DMS 273 (cell line): ENCODE measurements at regions not wholly inside any gene's neighbourhood (a gene's known extent, or its start where the extent isn't known, plus 50 kb on each side); places are given as distances from the start of the nearest gene placed in this dataset.
"Not testable (repeated sequence)": the region's sequence is repeated elsewhere in the genome, so short reads cannot be mapped to it uniquely, and the experiment has no call there.

Experiments used
- DNase-seq: peaks from one replicate; lab custom pipeline; 2025; ENCODE audit not compliant: unreplicated experiment; lab: John Stamatoyannopoulos, UW

DNA sequence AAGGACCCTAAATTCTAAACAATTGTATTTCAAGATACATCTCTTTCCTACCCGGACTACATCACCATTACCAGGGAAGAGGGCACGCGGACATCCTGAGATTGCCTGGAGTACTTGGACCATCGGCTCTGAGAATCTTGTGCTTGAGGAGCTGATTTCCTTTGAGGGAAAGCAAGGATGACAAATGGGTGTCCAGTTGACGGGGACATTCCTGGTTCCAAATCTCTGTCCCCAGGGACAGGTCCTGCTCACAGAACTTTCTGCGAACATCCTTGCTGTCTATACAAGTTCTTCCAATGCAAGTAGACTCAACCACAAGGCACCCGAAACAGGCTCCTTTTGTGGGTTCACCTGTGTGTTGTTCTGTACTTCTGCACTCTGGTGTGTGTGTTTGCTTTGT lies 289.5 kb upstream of the MYT1L start:
- DNase-seq, result no peak

DNA sequence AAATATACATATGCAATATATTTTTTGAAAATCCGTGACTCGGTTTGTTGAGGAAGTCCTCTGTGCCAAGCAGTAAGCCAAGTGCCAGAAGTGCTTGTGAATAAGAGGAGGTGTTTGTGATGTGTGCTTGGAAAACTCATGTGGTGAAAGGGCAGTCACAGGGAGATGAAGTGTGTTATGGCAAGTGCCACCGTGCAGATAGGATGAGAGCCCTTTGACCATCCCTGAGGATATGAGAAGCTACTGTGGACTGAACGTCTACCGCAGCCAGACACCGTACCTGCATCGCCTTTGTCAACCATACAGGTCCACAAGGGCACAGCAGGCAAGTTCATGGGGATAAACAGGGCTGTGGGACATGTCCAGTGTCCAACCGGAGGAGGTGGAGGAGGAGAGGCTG lies 288.9 kb upstream of the MYT1L start:
- DNase-seq, result no peak

- DNase-seq, result no peak
These were observed 283.4 kb upstream of the MYT1L start for GRCh38 chr2:2614452-2614851.

GRCh38 chr2:2613279-2614199 lies 282.5 kb upstream of the MYT1L start:
- DNase-seq, result peak; percentile 97

- DNase-seq, result no peak
These were observed 279.7 kb upstream of the MYT1L start for GRCh38 chr2:2610751-2611150.

- DNase-seq, result no peak
These were observed 269.3 kb upstream of the MYT1L start for GRCh38 chr2:2600366-2600765.

- no peak for DNase-seq
These were observed 268.4 kb upstream of the MYT1L start for GRCh38 chr2:2599441-2599840.

- no peak for DNase-seq
These were observed 266.6 kb upstream of the MYT1L start for GRCh38 chr2:2597712-2598111.

GRCh38 chr2:2591542-2591940 lies 260.5 kb upstream of the MYT1L start:
- peak; percentile 78 for DNase-seq

DNA sequence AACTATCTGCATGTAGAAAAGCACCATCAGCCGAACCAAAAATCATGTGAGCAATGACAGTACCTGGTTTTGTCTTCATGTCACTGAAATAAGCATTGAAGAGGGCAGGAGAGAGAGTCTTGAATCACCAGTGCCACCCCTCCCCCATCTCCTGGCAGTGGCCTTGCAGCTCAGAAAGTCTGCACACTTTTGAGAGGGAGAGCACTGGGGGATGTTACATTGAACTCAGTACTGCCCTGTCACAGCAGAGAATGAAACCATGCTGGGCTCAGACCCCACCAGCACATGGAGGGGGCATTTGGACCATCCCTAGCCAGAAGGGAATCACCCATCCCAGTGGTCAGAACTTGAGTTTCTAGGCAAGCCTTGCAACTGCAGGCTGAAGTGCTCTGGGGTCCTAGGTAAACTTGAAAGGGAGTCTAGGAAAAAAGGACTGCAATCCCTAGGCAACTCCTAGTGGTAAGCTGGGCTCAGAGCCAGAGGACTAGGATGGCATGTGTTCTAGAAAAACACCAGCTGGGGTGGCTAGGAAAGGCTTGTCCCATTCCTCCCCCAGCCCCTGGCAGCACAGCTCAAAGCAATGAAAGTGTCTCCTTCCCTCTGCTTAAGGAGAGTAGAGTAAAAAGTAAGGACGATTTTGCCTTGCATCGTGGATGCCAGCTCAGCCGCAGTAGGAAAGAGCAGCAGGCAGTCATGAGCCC lies 259.9 kb upstream of the MYT1L start:
- peak; percentile 97 for DNase-seq

DNA sequence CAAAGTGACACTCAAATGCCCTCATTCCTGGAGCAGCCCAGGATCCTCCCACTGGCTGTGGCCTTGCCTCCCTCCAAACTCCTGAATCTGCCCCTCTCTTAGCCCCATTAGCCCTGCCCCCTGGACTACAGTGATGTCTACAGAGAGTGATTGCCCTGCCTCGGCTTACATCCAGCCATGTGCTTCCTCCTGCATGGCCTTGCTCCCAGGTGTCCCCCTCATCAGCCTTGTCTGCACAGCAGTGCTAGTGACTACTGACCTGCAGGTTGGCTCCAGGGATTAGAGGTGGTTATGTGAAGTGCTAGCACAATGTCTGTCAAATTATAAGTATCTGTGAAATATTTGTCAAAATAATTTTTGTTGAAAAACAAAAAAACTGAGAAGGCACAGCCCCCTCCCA lies 259.1 kb upstream of the MYT1L start:
- no peak for DNase-seq

- DNase-seq, result no peak
These were observed 257.7 kb upstream of the MYT1L start for GRCh38 chr2:2588777-2589176.

DNA sequence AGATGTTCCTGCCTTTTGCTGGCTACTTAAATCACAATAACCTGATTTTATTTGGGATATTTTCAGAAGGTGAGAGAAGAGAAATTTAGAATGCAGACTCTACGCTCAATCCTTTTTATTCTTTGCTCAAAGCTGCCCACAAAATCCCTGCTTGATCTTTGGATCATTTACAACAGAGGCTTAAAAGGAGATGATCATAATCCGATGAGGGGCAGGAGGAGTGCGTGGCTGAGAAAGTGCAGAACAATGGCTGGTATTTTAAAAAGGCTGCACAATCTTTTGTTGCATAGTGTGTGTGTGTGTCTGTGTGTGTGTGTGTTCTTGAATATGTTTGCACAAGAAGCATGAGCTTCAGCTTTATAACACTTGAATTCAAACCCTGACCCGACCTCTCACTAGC lies 256.3 kb upstream of the MYT1L start:
- no peak for DNase-seq

DNA sequence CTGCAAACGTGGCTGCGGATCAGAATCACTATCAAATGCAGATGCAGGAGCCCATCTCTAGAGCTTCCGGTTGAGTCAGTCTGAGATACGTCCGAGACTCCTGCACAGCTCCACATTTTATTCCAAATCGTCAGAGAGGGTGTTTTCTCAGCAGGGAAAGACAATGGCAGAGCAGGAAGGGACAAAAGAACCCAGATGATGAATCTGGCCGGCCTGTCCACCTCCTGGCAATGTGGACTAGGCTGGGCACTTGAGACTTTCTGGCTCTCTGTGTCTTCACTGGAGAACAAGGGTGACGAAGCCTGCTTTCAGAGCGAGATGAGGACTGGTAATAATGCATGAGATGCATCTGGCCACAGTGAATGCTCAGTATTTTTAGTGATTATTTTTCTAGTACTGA lies 255.9 kb upstream of the MYT1L start:
- no peak for DNase-seq

GRCh38 chr2:2586068-2586776 lies 255.1 kb upstream of the MYT1L start:
- no peak for DNase-seq

DNA sequence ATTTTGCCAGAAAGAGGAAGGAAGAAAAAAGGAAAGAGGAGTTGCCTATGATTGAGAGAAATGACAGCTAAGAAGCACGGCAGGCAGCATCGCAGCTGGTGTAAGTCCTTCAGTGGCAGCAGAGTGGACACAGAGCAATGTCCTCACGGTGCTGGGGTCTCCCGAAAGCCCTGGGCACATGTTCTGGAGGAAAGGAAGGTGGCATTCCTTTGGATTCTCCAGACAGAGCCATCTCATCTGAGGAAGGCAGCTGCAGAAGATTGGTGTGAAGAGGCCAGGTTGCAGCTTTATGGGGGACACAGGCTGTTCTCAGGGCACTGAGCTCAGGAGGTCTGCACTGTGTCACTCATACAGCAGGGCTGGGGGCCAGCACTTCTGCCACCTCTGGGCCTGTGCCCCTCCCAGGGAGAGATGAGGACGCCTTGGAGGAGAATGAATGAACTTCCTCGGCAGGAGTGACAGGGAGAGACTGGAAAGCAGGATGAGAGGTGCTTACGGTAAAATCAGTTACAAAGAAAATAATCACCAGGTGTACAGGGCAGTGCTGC lies 252.0 kb upstream of the MYT1L start:
- DNase-seq, result no peak

GRCh38 chr2:2581331-2582159 lies 250.5 kb upstream of the MYT1L start:
- DNase-seq, result no peak

DNA sequence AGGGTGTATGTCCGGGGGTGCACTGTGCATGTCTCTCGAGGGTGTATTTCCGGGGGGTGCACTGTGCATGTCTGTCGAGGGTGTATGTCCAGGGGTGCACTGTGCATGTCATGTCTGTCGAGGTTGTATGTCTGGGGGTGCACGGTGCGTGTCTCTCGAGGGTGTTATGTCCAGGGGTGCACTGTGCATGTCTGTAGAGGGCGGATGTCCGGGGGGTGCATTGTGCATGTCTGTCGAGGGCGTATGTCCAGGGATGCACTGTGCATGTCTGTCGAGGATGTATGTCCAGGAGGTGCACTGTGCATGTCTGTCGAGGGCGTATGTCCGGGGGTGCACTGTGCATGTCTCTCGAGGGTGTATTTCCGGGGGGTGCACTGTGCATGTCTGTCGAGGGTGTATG lies 249.8 kb upstream of the MYT1L start:
- not testable (repeated sequence) for DNase-seq

GRCh38 chr2:2580341-2580740 lies 249.3 kb upstream of the MYT1L start:
- DNase-seq, result no peak

DNA sequence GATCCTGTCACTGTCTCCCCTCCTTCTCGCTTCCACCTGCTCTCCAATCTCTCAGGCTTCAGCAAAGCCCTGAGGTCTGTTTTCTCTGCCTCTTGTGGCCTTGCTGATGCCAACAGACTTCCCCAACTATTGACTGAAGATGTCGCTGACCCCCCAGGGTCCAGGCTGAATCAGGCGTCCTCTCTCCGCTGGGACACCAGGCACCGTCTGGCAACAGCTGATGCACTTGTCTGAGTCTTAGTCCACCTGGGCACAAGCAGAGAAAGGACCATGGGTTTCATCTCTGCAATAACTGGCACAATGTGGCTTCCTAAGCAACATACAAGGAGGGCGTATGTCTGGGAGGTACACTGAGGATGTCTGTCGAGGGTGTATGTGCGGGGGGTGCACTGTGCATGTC lies 248.7 kb upstream of the MYT1L start:
- no peak for DNase-seq

DNA sequence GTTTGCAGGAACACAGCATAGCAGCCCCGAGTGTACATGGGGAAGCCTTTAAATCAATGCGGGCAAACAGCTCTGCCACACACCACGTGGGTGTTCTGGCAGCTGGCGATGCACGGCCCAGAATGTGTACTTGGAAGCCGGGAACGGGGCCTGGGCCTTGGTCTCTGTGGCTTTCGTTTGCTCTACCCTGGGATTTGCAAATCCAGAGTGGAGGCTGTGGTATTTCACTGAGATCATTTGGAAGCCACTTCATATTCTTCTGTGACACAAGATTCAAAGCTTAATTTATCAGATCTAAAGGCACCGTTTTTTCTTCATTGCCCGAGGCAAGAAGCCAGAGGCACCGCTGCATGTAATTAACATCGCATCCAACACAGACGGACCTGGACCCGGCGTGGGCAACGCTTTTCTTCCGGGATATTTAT lies 246.3 kb upstream of the MYT1L start:
- peak; percentile 84 for DNase-seq
